Embryonic facial prominence (tissue), 1 donor: ENCODE measurements at regions not wholly inside any gene's neighbourhood (a gene's known extent, or its start where the extent isn't known, plus 50 kb on each side); places are given as distances from the start of the nearest gene placed in this dataset.

Experiments
- DNase-seq: peaks from one replicate; pipeline ENCODE4 v3.0.0-alpha.2; 2016; ENCODE audit errors: extremely low spot score

DNA sequence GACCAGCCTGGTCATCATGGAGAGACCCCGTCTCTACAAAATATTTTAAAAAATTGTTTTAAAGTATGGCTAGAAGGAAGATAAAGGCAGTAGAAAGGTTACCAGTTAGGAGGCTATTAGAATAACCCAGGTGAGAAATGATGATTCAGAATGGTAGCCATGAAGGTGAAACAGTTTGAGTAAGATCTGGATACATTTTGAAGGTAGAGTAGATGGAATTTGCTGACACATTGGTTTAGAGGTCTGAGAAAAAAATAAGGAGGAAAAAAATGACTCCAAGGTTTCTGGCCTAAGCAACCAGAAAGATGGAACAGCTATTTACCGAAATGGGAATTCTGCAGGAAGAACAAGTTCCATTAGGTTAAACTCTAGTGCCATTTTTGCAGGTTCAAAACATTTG lies 167.9 kb upstream of the TAB2 start:
- DNase-seq, result no peak

DNA sequence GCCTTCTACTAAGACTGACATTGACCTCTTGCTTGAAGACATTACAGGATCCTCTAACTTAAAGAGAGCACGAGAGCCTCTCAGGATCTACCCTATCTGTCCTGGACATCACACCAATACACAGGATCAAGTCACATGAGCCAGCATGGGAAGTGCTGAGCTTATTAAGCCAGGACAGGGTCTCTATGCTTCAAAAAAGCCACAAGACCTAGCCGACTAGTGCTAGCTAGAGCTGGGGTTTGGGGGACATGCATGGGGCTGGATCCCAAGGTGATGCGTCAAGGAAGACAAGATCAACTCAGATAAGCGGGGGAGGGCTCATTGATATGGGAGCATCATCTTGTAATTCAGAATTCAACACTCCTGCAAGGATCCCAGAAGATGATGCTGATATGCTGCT lies 167.2 kb upstream of the TAB2 start:
- no peak for DNase-seq

DNA sequence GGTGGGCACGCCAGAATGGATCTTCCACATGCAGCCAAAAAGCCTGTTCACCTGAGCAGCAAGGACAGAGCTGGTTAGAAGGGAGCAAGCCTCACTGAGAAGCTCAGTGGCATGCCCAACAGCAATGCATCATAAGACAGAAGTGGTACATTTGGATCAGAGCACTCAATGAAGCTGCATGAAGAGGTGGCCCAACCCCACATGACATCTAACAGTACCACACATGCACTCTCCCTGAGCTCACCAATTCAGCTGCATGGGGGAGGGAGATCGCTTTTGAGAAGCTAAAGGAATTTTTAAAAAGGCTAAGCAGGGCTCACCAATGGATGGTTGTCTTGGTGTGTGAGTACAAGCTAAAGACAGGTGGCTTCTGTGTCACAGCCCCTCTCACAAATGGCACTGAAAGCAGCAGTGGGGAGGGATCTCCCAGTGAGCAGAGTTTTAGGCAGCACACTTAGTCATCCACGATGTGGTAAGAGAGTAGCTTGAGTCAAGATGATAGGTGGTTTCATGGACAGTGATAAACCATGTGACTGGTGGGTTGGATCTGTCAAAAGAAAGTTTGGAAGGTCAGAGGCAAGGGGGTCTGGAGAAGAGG lies 166.6 kb upstream of the TAB2 start:
- no peak for DNase-seq

DNA sequence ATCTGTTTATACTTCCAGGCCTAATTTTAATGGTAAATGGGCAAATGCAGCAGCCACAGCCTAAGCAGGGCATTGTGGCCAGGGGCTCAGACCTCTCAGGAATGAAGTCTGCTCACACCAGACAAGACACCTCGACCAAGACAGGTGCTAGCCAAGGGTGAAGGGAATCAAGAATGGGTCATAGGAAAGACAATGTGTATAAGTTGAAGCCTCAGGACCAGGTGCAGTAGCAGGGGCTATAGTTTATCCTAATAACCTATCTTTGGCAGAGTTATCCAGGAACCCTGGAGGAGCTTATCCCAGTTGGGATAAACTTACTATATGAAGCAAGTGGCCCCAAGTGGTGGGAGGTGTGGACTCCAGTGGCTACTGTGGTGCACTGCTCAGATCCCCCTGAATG lies 165.0 kb upstream of the TAB2 start:
- DNase-seq, result no peak

DNA sequence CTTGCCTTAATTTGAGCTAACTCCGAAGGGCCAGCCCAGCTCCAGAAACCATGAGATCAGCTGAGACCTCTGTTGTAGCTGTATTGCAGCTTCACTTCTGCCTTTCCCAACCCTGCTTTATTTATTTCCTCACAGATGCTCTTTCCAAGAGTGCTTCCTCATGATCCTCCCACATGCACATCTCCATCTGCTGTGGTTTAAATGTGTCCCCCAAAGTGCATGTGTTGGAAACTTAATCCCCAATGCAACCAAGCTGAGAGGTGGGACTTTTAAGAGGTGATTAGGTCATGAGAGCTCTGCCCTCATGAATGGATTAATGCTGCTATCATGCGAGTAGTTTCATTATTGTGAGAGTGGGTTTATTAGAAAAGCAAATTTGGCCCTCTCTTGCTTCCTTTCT lies 164.4 kb upstream of the TAB2 start:
- no peak for DNase-seq

DNA sequence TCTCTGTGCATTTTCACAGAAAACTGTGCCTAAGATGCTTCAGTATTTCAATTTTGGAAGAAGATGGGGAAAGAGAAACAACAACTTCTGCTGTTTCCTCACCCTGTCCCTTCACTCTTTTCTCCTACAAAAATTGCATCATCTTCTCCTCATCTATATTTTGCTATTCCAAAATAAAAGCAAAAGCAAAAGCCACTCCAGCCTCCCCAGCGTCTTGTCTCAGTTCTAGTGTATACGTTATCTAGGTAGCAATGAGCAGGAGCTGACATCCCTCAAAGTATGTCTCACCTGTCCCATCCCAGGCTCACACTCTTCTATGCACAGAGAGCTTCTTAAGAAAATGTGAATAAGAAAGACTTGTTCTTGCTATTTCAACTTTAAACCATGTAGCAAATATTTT lies 163.8 kb upstream of the TAB2 start:
- DNase-seq, result no peak

DNA sequence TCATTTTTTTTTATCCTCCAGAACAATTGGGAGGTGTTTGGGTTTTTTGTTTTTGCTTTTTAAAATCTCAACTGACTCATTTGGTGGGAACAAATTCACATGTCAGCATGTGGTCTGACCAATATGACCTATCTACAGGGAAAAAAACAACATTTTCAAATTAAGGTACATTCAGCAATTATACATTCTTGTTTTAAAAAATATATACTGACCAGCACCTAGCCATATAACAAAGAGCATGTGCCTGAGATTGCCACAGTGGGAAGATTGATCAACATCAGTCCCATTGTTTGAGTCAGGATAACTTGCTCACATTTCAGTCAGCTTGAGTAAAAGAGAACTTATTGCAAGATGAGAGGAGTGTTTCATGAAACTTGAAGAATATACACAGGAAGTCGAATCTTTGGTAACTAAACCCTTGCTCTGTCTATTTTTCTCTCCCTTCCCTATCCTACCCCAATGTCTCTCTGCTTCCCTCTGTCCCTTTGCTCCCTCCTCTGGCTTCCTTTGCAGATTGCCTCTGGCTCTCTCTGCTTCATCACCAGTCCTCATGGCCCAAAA lies 163.2 kb upstream of the TAB2 start:
- no peak for DNase-seq

DNA sequence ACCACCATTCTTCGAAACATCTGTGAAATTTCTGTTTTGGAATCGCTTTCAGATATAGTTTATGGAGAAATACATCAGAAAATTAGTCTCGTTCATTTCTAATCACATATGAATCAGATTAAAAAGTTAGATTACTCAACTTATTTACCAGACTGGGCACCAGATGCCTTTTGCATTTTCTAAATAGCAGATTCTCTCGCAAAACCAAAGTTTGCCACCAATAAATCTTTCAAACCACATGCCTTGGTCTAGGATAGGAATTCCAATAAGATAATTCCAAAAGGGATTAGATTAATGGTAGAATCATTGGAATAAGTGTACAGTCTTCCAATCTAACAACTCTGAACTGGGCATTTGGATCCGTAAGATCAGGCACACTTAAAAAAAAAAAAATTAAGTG lies 160.4 kb upstream of the TAB2 start:
- no peak for DNase-seq

DNA sequence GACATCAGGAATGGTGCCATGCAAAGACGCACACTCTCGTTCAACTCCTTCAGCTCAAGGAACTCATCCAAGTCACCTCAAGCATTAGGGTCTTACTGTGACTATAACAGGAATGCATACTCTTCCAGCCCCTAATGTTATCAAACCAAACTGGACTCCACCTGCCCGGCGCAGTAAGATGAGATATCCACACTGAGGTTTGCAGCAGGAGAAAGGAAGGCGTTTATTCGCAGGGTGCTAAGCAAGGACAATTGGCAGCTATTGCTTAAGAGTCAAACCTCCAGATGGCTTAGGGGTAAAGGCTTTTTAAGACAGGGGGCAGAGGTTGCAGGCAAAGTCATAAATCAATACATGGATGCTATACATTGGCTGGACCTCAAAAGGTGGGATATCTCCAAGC lies 159.4 kb upstream of the TAB2 start:
- DNase-seq, result no peak

DNA sequence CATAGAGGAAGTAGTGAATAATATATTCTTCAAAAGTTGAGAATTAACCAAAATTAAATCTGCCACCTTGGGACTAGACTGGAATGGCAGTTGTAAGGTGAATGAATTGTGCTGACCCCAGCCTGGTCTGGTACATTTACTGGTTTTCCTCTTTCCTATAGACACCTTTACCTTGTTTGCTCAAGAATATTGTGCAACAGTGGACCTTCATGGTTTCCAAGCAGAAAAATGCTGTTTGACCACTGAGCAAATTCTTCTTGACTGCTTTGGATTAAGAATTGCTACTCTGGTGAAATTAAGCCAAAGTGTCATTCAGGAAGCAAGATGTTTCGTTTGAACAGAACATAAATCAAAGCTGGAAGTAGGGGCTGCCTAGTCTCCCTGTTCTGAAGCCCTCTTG lies 156.6 kb upstream of the TAB2 start:
- no peak for DNase-seq

DNA sequence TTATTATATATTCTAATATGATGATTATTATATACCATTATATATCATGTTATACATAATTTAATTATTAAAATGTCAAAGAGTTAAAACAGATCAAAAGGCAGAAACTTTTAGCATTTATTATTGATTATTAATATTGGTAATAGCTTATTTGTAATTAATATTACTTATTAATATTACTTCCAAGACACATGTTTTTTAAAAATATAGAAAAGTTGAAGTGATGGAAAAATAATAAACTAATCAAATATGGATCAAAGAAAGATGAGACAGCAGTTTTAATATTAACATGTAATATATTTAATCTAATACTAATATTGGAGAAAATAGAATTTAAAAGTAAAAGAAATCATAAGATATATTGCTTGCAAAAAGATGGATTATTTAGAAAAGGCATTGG lies 154.6 kb upstream of the TAB2 start:
- DNase-seq, result no peak

DNA sequence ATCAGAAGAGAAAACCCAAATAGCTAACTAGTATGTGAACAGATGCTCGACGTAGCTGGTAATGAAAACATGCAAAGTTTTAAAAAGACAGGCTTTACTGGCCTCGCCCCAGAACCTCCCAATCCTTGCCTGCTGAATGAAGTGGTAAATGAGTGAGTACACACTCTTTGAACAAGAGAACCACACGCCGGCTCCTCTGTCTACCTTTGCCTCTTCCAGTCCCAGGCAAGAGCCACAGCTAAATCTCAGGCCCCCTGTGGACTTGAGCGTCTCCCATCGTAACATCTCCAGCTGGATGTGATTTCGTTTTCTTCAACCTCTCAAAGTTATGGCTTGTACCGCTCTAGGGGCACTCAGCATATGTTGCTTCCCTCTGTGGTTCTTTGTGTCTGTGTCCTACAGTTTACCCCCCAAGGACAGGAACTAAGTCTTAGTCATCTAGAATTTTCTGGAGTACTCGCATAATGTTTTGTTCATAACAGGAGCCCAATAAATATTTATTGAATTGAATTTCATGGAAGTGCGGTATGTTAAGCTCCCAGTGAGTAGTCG lies 153.2 kb upstream of the TAB2 start:
- no peak for DNase-seq

DNA sequence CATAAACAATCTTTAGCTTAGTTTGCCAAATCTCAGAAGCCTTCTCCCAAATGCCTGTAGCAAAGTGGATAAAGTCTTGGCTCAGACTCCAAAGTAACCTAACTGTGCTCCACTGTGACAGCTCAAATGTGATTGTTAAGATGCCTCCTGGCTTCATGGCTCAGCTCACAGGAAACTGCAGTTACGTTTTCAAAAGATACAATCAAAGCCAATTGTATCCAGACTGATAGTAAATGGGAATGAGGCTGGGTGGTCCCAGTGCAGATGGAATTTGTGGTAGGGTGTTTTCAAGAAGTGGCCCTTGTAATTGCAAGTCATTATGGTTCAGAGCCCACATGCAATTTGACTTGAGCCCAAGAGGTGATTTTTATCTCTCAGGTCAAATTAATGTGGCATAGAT lies 151.2 kb upstream of the TAB2 start:
- DNase-seq, result no peak

DNA sequence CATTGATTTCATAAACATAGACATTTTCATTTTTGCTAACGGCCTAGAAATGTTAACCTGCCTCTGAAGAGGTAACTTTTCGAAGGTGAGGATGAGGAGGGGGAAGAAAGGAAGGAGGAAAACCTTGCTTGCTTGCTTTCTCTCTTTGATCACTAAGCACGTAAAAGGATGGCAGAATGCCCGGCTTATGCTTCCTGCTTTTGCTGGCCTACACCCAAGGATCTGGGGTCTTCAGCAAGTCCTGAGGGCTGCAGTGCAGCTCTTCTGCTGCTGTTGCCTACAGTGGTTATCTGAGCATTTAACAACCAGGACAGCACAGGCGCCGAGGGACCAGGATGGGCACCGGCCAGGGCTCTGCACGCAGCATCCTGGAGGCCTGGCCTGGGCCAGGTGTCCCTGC lies 150.8 kb upstream of the TAB2 start:
- no peak for DNase-seq

DNA sequence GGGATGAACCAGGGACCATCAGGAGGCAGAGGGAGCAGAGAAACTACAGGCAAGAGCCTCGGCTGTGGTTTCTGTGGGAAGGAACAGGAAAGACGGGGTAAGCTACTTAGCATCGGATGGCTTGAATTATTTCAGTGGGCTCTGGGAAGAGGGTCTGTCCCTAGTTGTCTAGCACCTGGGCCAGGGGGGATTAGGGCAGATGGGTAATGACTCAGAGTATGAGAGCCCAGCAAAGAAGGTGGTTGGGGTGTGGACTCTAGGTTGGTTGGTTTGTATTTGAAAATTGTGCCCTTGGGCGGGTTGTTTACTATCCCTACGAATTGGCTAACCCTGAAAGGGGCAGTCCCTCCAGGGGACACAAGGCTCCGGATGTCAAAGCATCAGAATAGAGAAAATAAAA lies 148.5 kb upstream of the TAB2 start:
- DNase-seq, result no peak

DNA sequence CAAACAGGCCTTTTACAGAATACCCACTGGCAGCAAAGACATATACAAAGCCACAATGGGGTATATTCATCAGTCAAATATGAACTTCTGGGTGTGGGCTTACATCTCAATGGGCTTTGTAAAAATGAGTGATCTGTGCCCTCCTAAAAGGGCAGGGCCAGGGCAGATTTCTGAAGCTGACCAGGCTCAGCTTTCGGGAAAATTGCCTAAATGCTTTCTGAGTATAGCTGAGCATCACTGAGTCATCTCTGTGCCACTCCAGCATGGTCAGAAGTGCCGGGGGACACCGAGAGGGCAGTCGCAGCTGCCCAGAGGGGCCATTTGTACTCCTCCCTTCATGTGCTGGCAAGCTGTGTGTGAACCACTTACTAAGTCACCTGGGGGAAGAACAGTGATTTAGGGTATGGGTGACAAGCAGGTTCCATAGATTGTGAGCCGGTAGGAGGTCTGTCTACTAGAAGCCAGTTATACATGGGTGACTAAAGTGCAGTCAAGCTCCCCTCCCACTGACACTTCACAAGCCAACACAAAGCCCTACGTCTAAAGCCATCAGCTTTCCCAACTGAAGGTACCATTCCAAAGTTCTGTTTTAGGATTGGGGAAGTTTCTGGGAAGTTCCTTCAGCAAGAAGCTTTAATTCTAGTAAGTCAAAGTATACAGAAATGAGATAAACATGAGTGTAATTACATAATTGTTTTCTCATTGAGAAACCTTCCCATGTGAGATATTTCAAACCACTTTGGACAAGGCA lies 147.6 kb upstream of the TAB2 start:
- no peak for DNase-seq

DNA sequence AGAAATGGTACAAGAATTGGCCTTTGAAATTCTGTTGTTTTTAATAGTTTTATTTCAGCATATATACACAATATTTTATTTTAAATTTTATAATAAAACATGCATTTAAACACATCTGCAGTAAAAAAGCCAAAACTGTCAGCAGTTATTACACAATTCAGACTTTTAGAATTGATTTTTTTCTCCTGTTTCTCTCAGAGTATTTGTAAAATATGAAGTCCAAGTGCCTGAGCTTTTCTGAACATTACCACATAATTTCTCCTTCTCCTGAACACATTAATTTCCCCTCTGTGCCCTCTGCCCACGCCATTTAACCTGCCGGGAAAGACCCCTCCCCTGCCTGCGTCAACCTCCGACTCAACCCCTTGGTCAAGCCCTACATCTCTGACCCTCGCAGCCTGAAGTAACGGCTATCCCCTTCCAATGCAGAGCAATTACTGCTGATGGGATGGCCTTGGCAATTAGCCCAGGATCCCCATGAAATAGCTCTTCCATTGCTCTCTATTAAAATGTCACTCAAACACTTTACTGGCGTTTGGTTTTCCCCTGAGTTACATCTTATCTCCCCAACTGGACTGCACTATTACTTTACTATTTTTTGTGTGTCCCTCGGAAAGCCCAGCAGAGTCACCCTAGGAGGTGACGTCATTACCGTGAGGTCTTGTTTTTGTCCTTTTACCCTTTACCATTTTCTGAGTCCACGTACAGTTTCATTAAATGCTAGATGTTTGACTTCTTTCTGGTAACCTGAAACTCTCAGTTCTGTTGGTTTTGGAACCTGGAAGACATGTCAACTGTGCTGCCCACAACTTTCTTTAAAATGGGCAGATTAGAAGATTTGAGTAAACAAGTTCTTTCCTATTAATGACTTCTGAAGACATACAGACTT lies 146.7 kb upstream of the TAB2 start:
- no peak for DNase-seq

DNA sequence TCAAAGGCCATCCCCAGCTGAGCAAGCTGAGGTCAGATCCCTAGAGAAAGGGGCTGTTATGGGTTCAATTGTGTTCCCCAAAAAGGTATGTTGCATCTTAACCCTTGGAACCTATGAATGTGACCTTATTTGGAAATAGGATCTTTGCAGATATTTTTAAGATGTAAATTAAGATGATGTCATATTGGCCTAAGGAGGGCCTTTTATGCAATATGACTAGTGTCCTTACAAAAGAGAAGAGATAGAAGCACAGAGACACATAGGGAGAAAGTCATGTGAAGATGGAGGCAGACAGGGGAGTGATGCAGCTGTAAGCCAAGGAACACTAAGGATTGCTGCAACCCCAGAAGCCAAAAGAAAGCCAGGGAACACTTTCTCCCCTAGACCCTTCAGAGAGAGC lies 144.3 kb upstream of the TAB2 start:
- no peak for DNase-seq

DNA sequence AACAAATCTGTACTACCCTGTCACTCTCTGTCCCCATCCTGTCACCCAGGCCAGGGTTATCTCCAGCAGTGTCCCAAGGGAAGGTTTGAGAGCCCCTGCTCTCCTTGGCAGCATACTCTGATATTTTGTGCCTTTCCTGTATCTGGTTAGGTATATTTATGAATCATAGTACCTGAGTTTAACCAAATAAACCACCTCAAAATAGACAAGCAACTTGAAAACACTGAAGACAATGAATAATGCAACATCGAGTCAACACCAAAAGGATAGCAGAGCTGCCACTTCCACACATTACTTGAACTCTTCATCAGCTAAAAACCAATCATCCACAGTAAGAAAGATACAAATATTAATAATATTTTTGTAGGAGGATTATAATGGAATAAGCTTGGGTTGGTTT lies 142.6 kb upstream of the TAB2 start:
- no peak for DNase-seq

DNA sequence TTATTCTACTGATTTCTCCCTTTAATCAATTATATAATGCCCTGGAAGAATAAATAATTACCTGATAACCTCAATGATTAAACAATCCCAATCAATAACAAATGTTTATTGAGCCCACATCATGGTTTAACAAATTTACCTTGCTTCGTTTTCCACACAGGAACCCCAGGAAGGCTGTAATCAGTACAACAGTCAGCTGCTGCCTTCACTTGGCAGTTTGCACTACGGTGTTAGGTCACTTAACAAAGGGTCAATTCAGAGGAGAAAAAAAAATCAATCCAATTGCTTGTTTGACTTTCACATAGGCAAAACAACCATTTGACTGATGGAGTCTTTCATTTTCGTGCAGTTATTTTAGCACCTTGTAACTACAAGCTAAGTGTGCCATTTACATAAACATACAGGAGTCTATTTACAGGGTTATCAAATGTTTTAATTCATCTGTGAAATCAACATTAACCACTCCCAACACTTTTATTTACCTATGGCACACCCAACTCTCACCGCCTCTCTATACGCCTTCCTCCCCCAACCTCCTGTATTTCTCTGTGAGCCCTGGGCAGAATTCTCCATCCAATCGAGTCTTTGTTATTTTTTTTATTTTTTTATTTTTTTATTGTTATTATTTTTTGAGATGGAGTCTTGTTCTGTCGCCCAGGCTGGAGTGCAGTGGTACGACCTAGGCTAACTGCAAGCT lies 140.4 kb upstream of the TAB2 start:
- no peak for DNase-seq

DNA sequence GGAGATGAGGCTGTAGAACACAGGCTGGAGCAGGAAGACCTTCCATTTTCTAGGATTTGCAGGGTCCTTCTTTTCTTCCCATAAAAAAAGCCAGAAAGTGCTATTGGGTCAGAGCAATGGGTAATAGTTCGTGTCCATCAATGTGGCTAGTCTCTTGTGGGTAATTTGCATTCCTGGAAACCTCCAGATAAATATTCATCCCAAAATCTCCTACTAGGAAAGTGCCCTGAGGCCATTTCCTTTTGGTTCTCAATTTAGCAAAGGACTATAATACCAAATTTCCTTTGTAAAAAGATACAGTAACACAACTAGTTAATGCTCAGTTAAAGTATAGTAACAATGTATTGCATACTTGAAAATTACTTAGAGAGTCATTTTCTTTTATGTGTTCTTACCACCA lies 138.1 kb upstream of the TAB2 start:
- no peak for DNase-seq

DNA sequence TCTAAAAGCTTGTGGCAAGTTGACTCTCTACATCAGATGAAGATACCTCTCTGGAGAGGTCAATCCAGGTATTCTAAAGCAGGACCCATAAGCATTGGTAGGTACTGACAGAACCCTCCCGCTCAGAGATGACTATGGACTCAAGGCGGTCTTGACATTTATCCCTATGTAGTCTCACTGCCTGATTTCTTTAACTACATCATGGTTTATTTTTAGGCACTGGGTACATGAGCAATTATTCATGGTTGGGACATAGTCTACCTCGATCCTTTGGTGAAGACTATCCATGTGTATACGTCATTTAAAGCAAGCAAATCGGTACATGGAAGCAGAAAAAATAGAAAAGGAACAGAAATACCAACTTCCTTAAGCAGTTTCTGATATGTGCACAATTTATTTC lies 136.2 kb upstream of the TAB2 start:
- no peak for DNase-seq
